Naive B cell (primary cell): ENCODE measurements at regions not wholly inside any gene's neighbourhood (a gene's known extent, or its start where the extent isn't known, plus 50 kb on each side); places are given as distances from the start of the nearest gene placed in this dataset.

ENCODE experiments used
- ATAC-seq, 2 donors: fragments of 150-1000 bp; cut with Tn5 transposase; 2 replicates each; pipeline ENCODE4 v1.10.0; 2021; ENCODE audit warnings: low read depth in 2 of 2, mild to moderate bottlenecking in 2 of 2, moderate library complexity in 2 of 2
- DNase-seq: peaks from one replicate; pipeline ENCODE4 v3.0.0; 2022
- H3K27ac Mint-ChIP-seq, 6 donors: one replicate each; pipeline ENCODE4 v1.8.0; 2020 to 2022; ENCODE audit warnings: mild to moderate bottlenecking in 6 of 6, mixed read lengths in 6 of 6, moderate library complexity in 5 of 6, inconsistent platforms in 2 of 6
- H3K27me3 Mint-ChIP-seq, 3 donors: one replicate each; pipeline ENCODE4 v1.8.0; 2021 to 2022; ENCODE audit warnings: mixed read lengths in 3 of 3, mild to moderate bottlenecking in 1 of 3
- H3K36me3 Mint-ChIP-seq, 2 donors: one replicate each; pipeline ENCODE4 v1.8.0; 2020 to 2022; ENCODE audit warnings: mixed read lengths in 2 of 2, inconsistent platforms in 1 of 2, mild to moderate bottlenecking in 1 of 2
- H3K4me1 Mint-ChIP-seq, 3 donors: one replicate each; pipeline ENCODE4 v1.8.0; 2020 to 2022; ENCODE audit warnings: mixed read lengths in 3 of 3, inconsistent platforms in 1 of 3, mild to moderate bottlenecking in 1 of 3, moderate library complexity in 1 of 3
- H3K4me3 Mint-ChIP-seq, 8 donors: one replicate each; pipeline ENCODE4 v1.8.0; 2020 to 2022; ENCODE audit warnings: mild to moderate bottlenecking in 8 of 8, mixed read lengths in 8 of 8, moderate library complexity in 8 of 8, inconsistent platforms in 2 of 8
- H3K9me3 Mint-ChIP-seq, 7 donors: one replicate each; pipeline ENCODE4 v1.8.0; 2020 to 2022; ENCODE audit warnings: mixed read lengths in 7 of 7, mild to moderate bottlenecking in 5 of 7, inconsistent platforms in 2 of 7, moderate library complexity in 1 of 7

DNA sequence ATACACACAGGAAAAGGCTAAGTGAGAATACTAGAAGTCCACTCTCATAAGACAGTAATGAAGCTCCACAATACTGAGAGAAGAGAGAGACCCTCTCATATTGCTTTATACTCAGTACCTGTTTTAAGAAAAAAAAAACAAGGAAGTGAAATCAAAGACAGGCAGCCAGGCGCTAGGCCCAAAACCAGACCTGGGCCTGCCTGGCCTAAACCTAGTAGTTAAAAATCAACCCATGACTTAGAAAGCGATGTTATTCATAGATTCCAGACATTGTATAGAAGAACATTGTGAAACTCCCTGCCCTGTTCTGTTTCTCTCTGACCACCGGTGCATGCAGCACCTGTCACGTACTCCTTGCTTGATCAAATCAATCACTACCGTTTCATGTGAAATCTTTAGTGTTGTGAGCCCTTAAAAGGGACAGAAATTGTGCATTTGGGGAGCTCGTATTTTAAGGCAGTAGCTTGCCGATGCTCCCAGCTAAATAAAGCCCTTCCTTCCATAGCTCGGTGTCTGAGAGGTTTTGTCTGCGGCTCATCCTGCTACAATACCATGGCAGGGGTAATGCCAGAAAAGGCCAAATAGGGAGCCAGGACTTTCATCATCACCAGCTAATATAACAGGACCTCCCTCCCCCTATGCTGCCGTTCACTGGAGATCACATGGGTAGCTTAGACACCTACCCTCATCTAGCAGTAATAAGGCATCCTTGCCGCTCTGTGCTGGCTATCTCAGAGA, 1294.1 kb downstream of the NSUN3 start:
- H3K27ac Mint-ChIP-seq = no peak overlapping the region
- no peaks in the 10 kb centered on the region for H3K36me3 Mint-ChIP-seq
- H3K4me1 Mint-ChIP-seq = no peaks in the 10 kb centered on the region
- ATAC-seq = no peak
- H3K27me3 Mint-ChIP-seq = no peaks in the 10 kb centered on the region
- H3K4me3 Mint-ChIP-seq = no peak overlapping the region
- DNase-seq = no peak
- H3K9me3 Mint-ChIP-seq = peaks cover 0 to 6% (median 0%) of the 10 kb centered on the region in 7 donors

DNA sequence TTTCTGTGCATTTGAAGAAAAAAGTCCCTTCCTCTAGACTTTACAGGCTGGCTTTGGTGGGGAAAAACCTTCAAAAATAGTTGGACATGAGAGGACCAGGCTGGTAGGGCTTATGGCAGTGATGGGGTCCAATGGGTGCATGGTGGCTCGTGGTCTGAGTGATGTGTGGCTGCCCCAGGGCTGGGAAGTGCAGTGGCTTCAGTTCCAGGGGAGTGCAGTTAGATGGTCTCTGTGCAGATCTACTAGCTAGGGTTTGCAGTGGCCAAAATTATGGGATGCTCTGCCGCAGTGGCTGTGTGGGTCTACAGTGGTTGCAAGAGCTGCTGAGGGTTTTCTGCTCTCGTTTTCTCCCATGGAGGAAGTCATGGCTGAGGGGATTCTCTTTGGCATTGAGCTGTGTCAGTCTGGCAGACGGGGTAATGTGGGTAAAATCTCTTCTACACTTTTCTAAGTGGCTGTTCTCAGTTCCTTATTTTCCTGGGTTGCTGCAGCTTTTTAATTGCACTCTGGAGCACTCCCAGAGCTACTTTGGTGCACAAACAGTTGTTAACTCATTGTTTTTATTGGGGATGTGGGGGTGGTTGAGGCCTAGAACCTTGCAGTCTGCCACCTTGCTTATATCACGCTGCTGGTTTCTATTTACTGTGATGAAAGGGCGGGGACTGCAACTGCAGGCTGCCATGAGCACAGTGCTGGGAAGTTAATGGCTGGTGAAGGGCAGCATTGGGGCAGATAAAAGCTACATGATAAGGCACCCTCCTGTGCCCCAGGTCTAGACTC, 1324.6 kb downstream of the NSUN3 start:
- peaks cover 0 to 7% (median 0%) of the 10 kb centered on the region in 7 donors for H3K9me3 Mint-ChIP-seq
- ATAC-seq (no peak), DNase-seq (no peak)
- no peak overlapping the region for H3K4me3 Mint-ChIP-seq
- H3K36me3 Mint-ChIP-seq = no peaks in the 10 kb centered on the region
- H3K27me3 Mint-ChIP-seq = no peaks in the 10 kb centered on the region
- no peaks in the 10 kb centered on the region for H3K4me1 Mint-ChIP-seq
- no peak overlapping the region for H3K27ac Mint-ChIP-seq

DNA sequence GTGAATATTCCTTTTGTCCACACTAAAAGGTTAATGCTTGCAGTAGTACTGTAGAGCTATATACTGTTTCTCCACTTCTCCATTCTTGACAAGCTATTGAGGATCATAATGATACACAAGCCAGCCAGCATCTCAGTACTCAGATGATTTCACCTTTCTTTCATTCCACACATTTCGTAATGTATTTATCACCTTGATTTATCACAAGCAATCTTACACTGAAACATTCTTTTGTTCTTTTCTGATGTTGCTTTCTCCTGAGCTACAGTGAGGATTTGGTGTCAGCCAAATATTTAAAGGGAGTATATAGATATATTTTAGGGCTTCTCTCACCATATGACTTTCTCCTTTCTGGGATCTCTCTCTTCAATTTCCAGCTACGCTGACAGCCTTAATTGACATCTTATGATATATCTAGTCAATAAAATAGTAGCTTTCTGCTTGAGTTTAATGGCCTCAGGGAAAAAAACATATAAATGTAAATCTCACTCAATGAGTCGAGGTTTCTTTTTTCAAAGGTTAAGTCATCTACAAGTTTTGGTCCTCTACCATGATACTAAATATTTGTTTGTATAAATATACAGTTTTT, 1327.0 kb downstream of the NSUN3 start:
- Mint-ChIP-seq H3K9me3 (peaks cover 0 to 10% (median 0%) of the 10 kb centered on the region in 7 donors), H3K4me1 (no peaks in the 10 kb centered on the region), H3K27ac (no peak overlapping the region), H3K27me3 (no peaks in the 10 kb centered on the region), H3K36me3 (no peaks in the 10 kb centered on the region), H3K4me3 (no peak overlapping the region)
- DNase-seq = no peak
- ATAC-seq = no peak

DNA sequence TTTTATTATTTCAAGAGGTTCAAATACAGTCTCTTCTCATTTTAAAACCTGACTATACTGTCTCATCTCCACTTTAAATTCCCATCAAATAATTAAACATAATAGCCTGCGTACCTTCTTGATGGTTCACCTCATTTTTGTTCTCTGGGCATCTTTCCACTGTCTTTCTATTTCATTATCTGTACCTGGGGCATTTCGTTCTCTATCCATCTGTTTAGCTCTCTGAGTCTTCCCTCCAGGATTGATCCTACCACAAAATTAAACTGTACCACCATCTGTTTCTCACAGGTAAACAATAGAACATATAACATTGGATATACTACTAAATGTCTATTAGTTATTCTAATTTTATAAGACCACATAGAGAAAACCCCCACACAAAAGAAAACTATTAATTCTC, 1331.4 kb downstream of the NSUN3 start:
- Mint-ChIP-seq H3K4me3 (no peak overlapping the region), H3K9me3 (peaks cover 0 to 3% (median 2%) of the 10 kb centered on the region in 7 donors), H3K4me1 (no peaks in the 10 kb centered on the region), H3K36me3 (no peaks in the 10 kb centered on the region), H3K27me3 (no peaks in the 10 kb centered on the region), H3K27ac (no peak overlapping the region)
- ATAC-seq (no peak), DNase-seq (no peak)

DNA sequence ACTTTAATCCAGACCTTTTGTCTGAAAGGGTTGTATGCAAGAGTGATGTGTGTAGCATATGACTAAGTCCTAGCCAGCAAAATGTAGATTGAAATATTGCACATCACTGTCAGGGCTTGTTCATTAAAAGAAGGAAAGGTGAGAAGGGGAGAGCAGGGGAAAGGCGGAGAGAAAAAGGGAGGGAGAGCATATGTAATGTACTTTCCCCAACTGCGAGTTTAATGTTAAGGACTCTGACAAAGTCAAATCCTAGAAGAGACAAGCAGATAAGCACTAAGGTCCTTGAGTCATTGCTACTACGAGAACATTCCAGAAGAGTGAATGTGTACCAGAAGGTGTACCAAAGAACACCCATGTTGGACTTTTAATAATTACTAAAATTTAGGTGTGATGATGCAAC, 1336.7 kb downstream of the NSUN3 start:
- Mint-ChIP-seq H3K36me3 (no peaks in the 10 kb centered on the region), H3K4me3 (no peak overlapping the region), H3K27me3 (no peaks in the 10 kb centered on the region), H3K27ac (no peak overlapping the region), H3K4me1 (no peaks in the 10 kb centered on the region), H3K9me3 (peaks cover 0 to 7% (median 2%) of the 10 kb centered on the region in 7 donors)
- DNase-seq = no peak
- no peak for ATAC-seq

DNA sequence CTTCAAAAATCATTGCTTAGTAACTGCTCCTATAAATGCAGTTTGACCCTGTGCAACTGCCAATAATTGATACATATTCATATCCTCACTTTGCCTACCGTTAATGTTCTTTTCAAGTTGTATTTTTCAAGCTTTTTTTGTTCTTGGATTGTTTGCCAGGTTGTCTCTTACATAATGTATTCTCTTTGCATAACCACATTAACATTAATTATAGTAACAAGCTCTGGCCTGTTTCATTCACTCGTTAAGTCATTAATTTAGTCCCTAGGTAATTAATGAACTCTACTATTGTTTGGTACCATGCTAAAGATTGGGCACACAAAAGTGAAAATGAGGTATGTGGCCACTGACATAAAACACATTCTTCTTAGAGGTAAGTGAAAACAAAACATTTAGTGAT, 1338.8 kb downstream of the NSUN3 start:
- Mint-ChIP-seq H3K27me3 (no peaks in the 10 kb centered on the region), H3K27ac (no peak overlapping the region), H3K4me1 (no peaks in the 10 kb centered on the region)

DNA sequence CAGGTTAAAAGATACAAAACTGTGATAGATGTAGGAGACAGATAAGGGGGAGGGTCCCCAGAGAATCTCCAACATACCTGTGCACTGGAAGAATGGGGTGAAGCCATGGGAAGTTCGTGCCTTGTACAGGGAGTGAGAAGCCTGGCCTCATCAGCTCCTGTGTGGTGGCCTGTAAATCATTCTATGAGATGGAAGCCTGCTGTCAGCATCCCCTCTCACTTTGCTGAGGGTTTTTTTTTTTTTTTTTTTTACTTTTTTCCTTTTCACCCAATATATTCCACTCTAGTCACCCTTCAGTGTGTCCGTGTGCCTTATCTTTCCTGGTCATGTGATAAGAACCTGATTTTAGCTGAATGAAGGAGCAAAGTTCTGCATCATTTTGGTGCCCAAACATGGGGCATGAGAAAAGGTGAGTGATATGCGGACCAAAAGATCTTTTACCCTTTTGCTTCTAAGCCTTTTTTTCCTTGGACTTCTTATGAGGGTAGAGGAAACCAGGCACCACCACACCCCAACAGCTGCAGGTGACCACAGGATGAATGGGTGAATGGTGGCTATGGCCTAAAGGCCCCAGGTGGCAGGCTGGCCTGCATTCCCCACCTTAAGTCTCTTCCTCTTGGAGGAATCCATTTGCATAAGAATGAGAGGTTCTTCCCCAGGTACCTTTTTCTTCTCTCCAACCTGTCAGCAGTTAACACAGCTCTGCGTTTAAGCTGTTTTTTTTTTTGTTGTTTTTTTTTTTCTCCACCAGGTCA, 1345.0 kb downstream of the NSUN3 start:
- H3K27ac Mint-ChIP-seq = no peak overlapping the region
- DNase-seq = no peak
- H3K36me3 Mint-ChIP-seq = no peaks in the 10 kb centered on the region
- H3K9me3 Mint-ChIP-seq = peaks cover 0 to 7% (median 3%) of the 10 kb centered on the region in 7 donors
- no peaks in the 10 kb centered on the region for H3K27me3 Mint-ChIP-seq
- ATAC-seq = no peak
- no peak overlapping the region for H3K4me3 Mint-ChIP-seq
- no peaks in the 10 kb centered on the region for H3K4me1 Mint-ChIP-seq

More for the DNA sequence above, 1338.8 kb downstream of the NSUN3 start:
- DNase-seq (no peak), ATAC-seq (no peak)
- Mint-ChIP-seq H3K9me3 (peaks cover under 1 to 6% (median 2%) of the 10 kb centered on the region in 7 donors), H3K4me3 (no peak overlapping the region), H3K36me3 (no peaks in the 10 kb centered on the region)

DNA sequence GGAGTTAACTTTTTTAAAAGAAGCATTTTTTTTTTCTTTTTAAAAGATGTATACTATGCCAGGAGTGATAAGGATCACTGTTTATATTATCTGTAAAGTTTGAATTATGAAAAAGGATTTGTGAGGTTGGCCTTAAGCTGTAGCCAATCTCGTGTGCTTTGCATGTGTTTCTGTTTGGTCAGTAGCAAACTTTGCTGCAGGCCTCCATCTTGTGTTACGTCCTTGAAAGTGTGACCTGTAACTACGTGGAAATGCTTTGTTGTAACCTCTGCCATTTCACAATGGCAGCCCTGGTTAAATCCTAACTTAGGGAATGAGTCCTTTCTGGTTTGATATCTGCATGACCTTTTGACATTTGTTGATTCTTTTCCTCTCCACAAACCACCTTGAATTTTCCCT, 1345.6 kb downstream of the NSUN3 start:
- ATAC-seq (no peak), DNase-seq (no peak)
- H3K27me3 Mint-ChIP-seq = no peaks in the 10 kb centered on the region
- H3K27ac Mint-ChIP-seq = no peak overlapping the region
- peaks cover 0 to 7% (median 3%) of the 10 kb centered on the region in 7 donors for H3K9me3 Mint-ChIP-seq
- H3K4me1 Mint-ChIP-seq = no peaks in the 10 kb centered on the region
- H3K4me3 Mint-ChIP-seq = no peak overlapping the region
- no peaks in the 10 kb centered on the region for H3K36me3 Mint-ChIP-seq

DNA sequence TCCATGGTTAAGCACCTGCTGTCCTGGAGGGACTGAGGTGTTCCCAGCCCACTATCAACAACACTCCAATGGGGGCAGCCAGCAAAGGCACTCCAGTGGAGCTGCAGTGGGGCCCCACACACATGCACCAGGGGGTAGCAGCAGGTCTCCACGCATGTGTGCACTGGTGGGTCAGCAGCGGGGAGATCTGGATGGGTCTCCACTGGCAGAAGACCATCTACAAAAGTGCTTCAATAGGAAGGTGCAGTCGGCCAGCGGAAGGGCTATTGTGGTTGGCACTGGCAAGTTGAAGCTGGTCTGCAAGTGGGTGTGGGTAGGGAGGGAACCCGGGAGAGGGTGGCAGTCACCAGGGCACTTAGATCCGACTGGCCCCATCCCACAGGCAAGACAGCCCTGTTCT, 1355.4 kb downstream of the NSUN3 start:
- no peak overlapping the region for H3K27ac Mint-ChIP-seq

DNA sequence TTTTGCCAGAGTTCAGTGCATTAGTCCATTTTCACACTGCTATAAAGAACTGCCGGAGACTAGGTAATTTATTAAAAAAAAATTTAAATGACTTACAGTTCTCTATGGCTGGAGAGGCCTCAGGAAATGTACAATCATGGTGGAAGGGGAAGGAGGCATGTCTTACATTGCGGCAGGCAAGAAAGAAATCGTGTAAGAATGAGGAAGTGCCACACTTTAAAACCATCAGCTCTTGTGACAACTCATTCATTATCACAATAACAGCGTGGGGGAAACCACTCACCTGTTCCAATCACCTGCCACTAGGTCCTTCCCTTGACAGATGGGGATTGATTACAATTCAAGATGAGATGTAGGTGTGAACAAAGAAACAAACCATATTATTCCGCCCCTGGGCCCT, 1361.4 kb downstream of the NSUN3 start:
- no peak overlapping the region for H3K27ac Mint-ChIP-seq
- no peaks in the 10 kb centered on the region for H3K4me1 Mint-ChIP-seq
- no peak for ATAC-seq
- peaks cover 0 to 10% (median 2%) of the 10 kb centered on the region in 7 donors for H3K9me3 Mint-ChIP-seq
- H3K36me3 Mint-ChIP-seq = no peaks in the 10 kb centered on the region
- no peaks in the 10 kb centered on the region for H3K27me3 Mint-ChIP-seq
- no peak overlapping the region for H3K4me3 Mint-ChIP-seq
- DNase-seq = no peak

More for the DNA sequence above, 1355.4 kb downstream of the NSUN3 start:
- H3K4me3 Mint-ChIP-seq = no peak overlapping the region
- ATAC-seq = no peak
- no peak for DNase-seq
- no peaks in the 10 kb centered on the region for H3K4me1 Mint-ChIP-seq
- peaks cover 0 to 17% (median 8%) of the 10 kb centered on the region in 7 donors for H3K9me3 Mint-ChIP-seq
- no peaks in the 10 kb centered on the region for H3K27me3 Mint-ChIP-seq
- no peaks in the 10 kb centered on the region for H3K36me3 Mint-ChIP-seq

DNA sequence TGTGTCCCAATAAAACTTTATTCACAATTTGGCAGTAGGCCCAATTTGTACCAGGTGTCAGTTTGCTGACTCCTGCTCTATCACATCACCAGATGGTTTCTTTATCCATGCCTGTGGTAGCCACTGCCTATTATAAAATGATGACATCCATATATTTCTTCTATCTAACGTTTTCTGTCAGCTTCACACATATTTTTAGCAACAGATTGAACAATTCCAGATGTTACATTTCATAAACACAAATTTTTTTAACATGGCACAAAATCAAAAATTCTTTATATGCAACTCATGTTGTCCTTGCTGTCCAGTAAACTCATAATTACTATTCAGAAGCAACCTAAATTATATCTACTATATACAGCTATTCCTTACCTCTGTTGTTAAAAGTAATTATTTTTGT, 1371.6 kb downstream of the NSUN3 start:
- DNase-seq = no peak
- H3K27me3 Mint-ChIP-seq = no peaks in the 10 kb centered on the region
- no peaks in the 10 kb centered on the region for H3K36me3 Mint-ChIP-seq
- no peak for ATAC-seq
- no peak overlapping the region for H3K27ac Mint-ChIP-seq
- no peaks in the 10 kb centered on the region for H3K4me1 Mint-ChIP-seq
- peaks cover 0 to 5% (median 0%) of the 10 kb centered on the region in 7 donors for H3K9me3 Mint-ChIP-seq
- no peak overlapping the region for H3K4me3 Mint-ChIP-seq

DNA sequence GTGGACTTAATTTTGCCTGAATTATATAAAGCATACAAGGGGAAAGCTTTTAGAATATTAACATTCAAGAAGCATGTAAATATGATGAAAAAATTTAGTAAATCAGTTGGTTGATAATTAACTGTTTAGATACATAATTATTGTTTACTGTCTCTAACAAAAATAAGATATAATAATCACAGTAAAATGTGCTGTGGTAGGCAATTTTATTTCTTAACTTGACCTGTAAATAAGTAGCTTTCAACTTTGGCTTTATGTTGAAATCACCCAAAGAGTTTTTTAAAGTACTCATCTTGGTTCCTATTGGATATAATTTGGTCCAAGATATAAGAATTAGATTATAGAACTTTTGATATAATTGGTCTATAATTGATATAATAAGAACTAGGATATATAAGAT, 1374.5 kb downstream of the NSUN3 start:
- no peak for DNase-seq
- no peaks in the 10 kb centered on the region for H3K27me3 Mint-ChIP-seq
- no peaks in the 10 kb centered on the region for H3K36me3 Mint-ChIP-seq
- ATAC-seq = no peak
- H3K9me3 Mint-ChIP-seq = peaks cover 0 to 5% (median 0%) of the 10 kb centered on the region in 7 donors
- no peak overlapping the region for H3K4me3 Mint-ChIP-seq
- H3K27ac Mint-ChIP-seq = no peak overlapping the region
- H3K4me1 Mint-ChIP-seq = no peaks in the 10 kb centered on the region

DNA sequence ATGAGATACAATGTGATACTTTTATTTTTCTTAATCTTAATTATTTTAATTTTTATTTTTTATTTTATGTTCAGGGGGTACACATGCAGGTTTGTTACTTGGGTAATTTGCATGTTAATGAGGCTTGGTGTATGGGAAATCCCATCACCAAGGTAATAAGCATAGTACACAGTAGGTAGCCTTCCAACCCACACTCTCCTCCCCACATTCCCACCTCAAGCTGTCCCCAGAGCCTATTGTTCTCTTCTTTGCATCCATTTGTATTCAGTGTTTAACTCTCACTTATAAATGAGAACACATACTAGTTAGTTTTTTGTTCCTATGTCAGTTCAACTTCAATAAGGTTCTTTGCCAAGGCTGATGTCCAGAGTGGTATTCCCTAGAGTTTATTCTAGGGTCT, 1375.4 kb downstream of the NSUN3 start:
- ATAC-seq (no peak), DNase-seq (no peak)
- H3K4me3 Mint-ChIP-seq = no peak overlapping the region
- no peaks in the 10 kb centered on the region for H3K4me1 Mint-ChIP-seq
- H3K9me3 Mint-ChIP-seq = peaks cover 0 to 5% (median 0%) of the 10 kb centered on the region in 7 donors
- no peak overlapping the region for H3K27ac Mint-ChIP-seq
- H3K36me3 Mint-ChIP-seq = no peaks in the 10 kb centered on the region
- H3K27me3 Mint-ChIP-seq = no peaks in the 10 kb centered on the region
